ENCODE measurements at regions not wholly inside any gene's neighbourhood (a gene's known extent, or its start where the extent isn't known, plus 50 kb on each side); places are given as distances from the start of the nearest gene placed in this dataset.
"Not testable (repeated sequence)": the region's sequence is repeated elsewhere in the genome, so short reads cannot be mapped to it uniquely, and the experiment has no call there.

- no peak for DNase-seq
Measured at GRCh38 chr6:82511546-82511945, 147.9 kb downstream of the TPBG start.

- DNase-seq = not testable (repeated sequence)
Measured at GRCh38 chr6:82517896-82518295, 154.3 kb downstream of the TPBG start.

GRCh38 chr6:82521369-82521768 is 157.8 kb downstream of the TPBG start:
- DNase-seq = no peak

- no peak for DNase-seq
Measured at GRCh38 chr6:82521861-82522260, 158.2 kb downstream of the TPBG start.

- no peak for DNase-seq
Measured at GRCh38 chr6:82524031-82524430, 160.4 kb downstream of the TPBG start.

- DNase-seq = peak; percentile 3
Measured at GRCh38 chr6:82525775-82526495, 162.3 kb downstream of the TPBG start.

GRCh38 chr6:82529960-82530460 is 166.4 kb downstream of the TPBG start:
- not testable (repeated sequence) for DNase-seq

GRCh38 chr6:82534876-82535275 is 171.3 kb downstream of the TPBG start:
- DNase-seq = no peak

GRCh38 chr6:82549480-82549879 is 185.9 kb downstream of the TPBG start:
- not testable (repeated sequence) for DNase-seq

- not testable (repeated sequence) for DNase-seq
Measured at GRCh38 chr6:82551311-82551710, 187.7 kb downstream of the TPBG start.

- no peak for DNase-seq
Measured at GRCh38 chr6:82551831-82552230, 188.2 kb downstream of the TPBG start.

GRCh38 chr6:82553863-82554531 is 190.4 kb downstream of the TPBG start:
- DNase-seq = no peak

- no peak for DNase-seq
Measured at GRCh38 chr6:82554666-82555065, 191.0 kb downstream of the TPBG start.

- DNase-seq = no peak
Measured at GRCh38 chr6:82555801-82556200, 192.2 kb downstream of the TPBG start.

GRCh38 chr6:82558531-82558930 is 194.9 kb downstream of the TPBG start:
- not testable (repeated sequence) for DNase-seq

GRCh38 chr6:82567621-82568020 is 204.0 kb downstream of the TPBG start:
- DNase-seq = no peak

- peak; percentile 53 for DNase-seq
Measured at GRCh38 chr6:82568290-82568993, 204.8 kb downstream of the TPBG start.

- peak; percentile 32 for DNase-seq
Measured at GRCh38 chr6:82569022-82569421, 205.4 kb downstream of the TPBG start.

- DNase-seq = peak; percentile 54
Measured at GRCh38 chr6:82570083-82570482, 206.5 kb downstream of the TPBG start.

GRCh38 chr6:82571455-82571854 is 207.8 kb downstream of the TPBG start:
- no peak for DNase-seq

GRCh38 chr6:82573254-82573972 is 209.8 kb downstream of the TPBG start:
- no peak for DNase-seq

GRCh38 chr6:82576284-82576683 is 212.7 kb downstream of the TPBG start:
- DNase-seq = no peak

- DNase-seq = no peak
Measured at GRCh38 chr6:82584194-82584695, 220.6 kb downstream of the TPBG start.
